Esophagus squamous epithelium (tissue), 5 donors: ENCODE measurements at regions not wholly inside any gene's neighbourhood (a gene's known extent, or its start where the extent isn't known, plus 50 kb on each side); places are given as distances from the start of the nearest gene placed in this dataset.

Experiments
- DNase-seq: peaks from one replicate; lab custom pipeline; 2025; lab: John Stamatoyannopoulos, UW
- H3K27ac ChIP-seq, 4 donors: fragments of 200-600 bp; sonication (generic); one replicate each; pipeline ENCODE4 v1.5.1; 2016 to 2019; ENCODE audit warnings: mild to moderate bottlenecking in 1 of 4
- H3K27me3 ChIP-seq, 4 donors: fragments of 200-600 bp; sonication (generic); 1 replicate in 3 of 4; 2 replicates in 1 of 4; pipeline versions ENCODE4 v1.5.1 to v1.6.0; 2017 to 2021; ENCODE audit warnings: antibody characterized with exemption in 1 of 4
- H3K36me3 ChIP-seq, 3 donors: fragments of 200-600 bp; sonication (generic); one replicate each; pipeline ENCODE4 v1.5.1; 2016 to 2019
- H3K4me1 ChIP-seq, 3 donors: fragments of 200-600 bp; sonication (generic); one replicate each; pipeline ENCODE4 v1.5.1; 2017 to 2019
- H3K4me3 ChIP-seq, 4 donors: fragments of 200-600 bp; sonication (generic); 1 replicate in 3 of 4; 2 replicates in 1 of 4; pipeline ENCODE4 v1.5.1; 2016 to 2019; ENCODE audit warnings: mild to moderate bottlenecking in 2 of 4, moderate library complexity in 1 of 4
- H3K9me3 ChIP-seq, 3 donors: fragments of 200-600 bp; sonication (generic); one replicate each; pipeline ENCODE4 v1.5.1; 2016 to 2019
- CTCF ChIP-seq, 6 experiments: fragments of 450-650 bp in 4 of 6; fragments of 200-600 bp in 2 of 6; sonication (generic) in 2 of 6; IDR thresholded peaks; one replicate each; pipeline ENCODE4 v1.5.1; 2016 to 2019; ENCODE audit warnings: antibody characterized with exemption in 6 of 6, mild to moderate bottlenecking in 4 of 6, moderate library complexity in 4 of 6
- POLR2A ChIP-seq, 4 donors: fragments of 450-650 bp; IDR thresholded peaks; one replicate each; pipeline ENCODE4 v1.6.1; 2017; ENCODE audit warnings: antibody characterized with exemption in 4 of 4, mild to moderate bottlenecking in 4 of 4, moderate library complexity in 3 of 4
- WGBS, 2 donors: methylation state at CpG; one replicate each; pipeline ENCODE4 v1.1.5; 2018; 5-methylcytosine and 5-hydroxymethylcytosine counted together
- intact Hi-C: fragments of 100-400 bp; cut with DNase I; formaldehyde crosslinking; loops from one replicate; pipeline ENCODE4 v1.15.0; 2022
- donor health status: DM: yes; HTN: yes; CAD: no.

GRCh38 chr17:31702041-31702440 is 157.0 kb downstream of the COPRS start:
- DNase-seq = no peak
- no peaks in the 10 kb centered on the region for H3K9me3 ChIP-seq
- H3K4me1 ChIP-seq = peaks cover 0 to 12% (median 4%) of the 10 kb centered on the region in 3 donors
- intact Hi-C loops = no loop called here
- no peaks in the 10 kb centered on the region for H3K36me3 ChIP-seq
- H3K27ac ChIP-seq = no peak overlapping the region
- WGBS, 2 donors = 76 to 79% methylated on average over 3 of the region's 3 CpGs
- TF ChIP-seq POLR2A (IDR thresholded peaks at IDR 0.05) (no peak), CTCF (IDR thresholded peaks at IDR 0.05) (no peak)
- H3K4me3 ChIP-seq = no peak overlapping the region
- H3K27me3 ChIP-seq = no peaks in the 10 kb centered on the region

- no peak for TF ChIP-seq POLR2A (IDR thresholded peaks at IDR 0.05)
- no peak for TF ChIP-seq CTCF (IDR thresholded peaks at IDR 0.05)
- intact Hi-C loops = no loop called here
Observed at GRCh38 chr17:31700973-31701372, 158.1 kb downstream of the COPRS start.

GRCh38 chr17:31699886-31700285 is 159.2 kb downstream of the COPRS start:
- Histone ChIP-seq H3K9me3 (no peaks in the 10 kb centered on the region), H3K36me3 (no peaks in the 10 kb centered on the region), H3K27ac (no peak overlapping the region), H3K4me3 (no peak overlapping the region), H3K4me1 (peaks cover 0 to 34% (median 12%) of the 10 kb centered on the region in 3 donors), H3K27me3 (no peaks in the 10 kb centered on the region)
- intact Hi-C loops = no loop called here
- no peak for DNase-seq
- TF ChIP-seq CTCF (IDR thresholded peaks at IDR 0.05) (no peak), POLR2A (IDR thresholded peaks at IDR 0.05) (no peak)
- 50 to 74% methylated on average over 3 to 4 of the region's 4 CpGs for WGBS, 2 donors

More at GRCh38 chr17:31700973-31701372, 158.1 kb downstream of the COPRS start:
- Histone ChIP-seq H3K36me3 (no peaks in the 10 kb centered on the region), H3K4me3 (no peak overlapping the region), H3K4me1 (peaks cover 0 to 23% (median 4%) of the 10 kb centered on the region in 3 donors), H3K27me3 (no peaks in the 10 kb centered on the region), H3K27ac (no peak overlapping the region), H3K9me3 (no peaks in the 10 kb centered on the region)
- DNase-seq = no peak
- 82 to 92% methylated on average over 1 of the region's 1 CpG for WGBS, 2 donors

- TF ChIP-seq POLR2A (IDR thresholded peaks at IDR 0.05) = no peak
- TF ChIP-seq CTCF (IDR thresholded peaks at IDR 0.05) = no peak
- 29 to 36% methylated on average over 2 to 3 of the region's 3 CpGs for WGBS, 2 donors
- H3K27ac ChIP-seq = no peak overlapping the region
- H3K4me3 ChIP-seq = no peak overlapping the region
- no peaks in the 10 kb centered on the region for H3K36me3 ChIP-seq
- H3K27me3 ChIP-seq = no peaks in the 10 kb centered on the region
- DNase-seq = no peak
- no peaks in the 10 kb centered on the region for H3K9me3 ChIP-seq
- intact Hi-C loops = no loop called here
- H3K4me1 ChIP-seq = peaks cover 0 to 37% (median 14%) of the 10 kb centered on the region in 3 donors
Observed at GRCh38 chr17:31699281-31699680, 159.8 kb downstream of the COPRS start.

- H3K36me3 ChIP-seq = no peaks in the 10 kb centered on the region
- no peaks in the 10 kb centered on the region for H3K9me3 ChIP-seq
- peaks cover 0 to 43% (median 19%) of the 10 kb centered on the region in 3 donors for H3K4me1 ChIP-seq
- H3K27ac ChIP-seq = no peak overlapping the region
- DNase-seq = no peak
- intact Hi-C loops = no loop called here
- no peak overlapping the region for H3K4me3 ChIP-seq
- TF ChIP-seq CTCF (IDR thresholded peaks at IDR 0.05) (no peak), POLR2A (IDR thresholded peaks at IDR 0.05) (no peak)
- no peaks in the 10 kb centered on the region for H3K27me3 ChIP-seq
- WGBS, 2 donors = 81 to 90% methylated on average over 7 of the region's 7 CpGs
Observed at GRCh38 chr17:31698751-31699150, 160.3 kb downstream of the COPRS start.
